WTC11 (cell line): ENCODE measurements at regions not wholly inside any gene's neighbourhood (a gene's known extent, or its start where the extent isn't known, plus 50 kb on each side); places are given as distances from the start of the nearest gene placed in this dataset.
A peak's percentile ranks its signal among the peaks of the same experiment; 100 is the strongest.

Experiments used
- ATAC-seq: fragments of 200-7000 bp; cut with Tn5 transposase; 2 replicates; pipeline ENCODE4 v1.10.0; 2021; ENCODE audit warnings: mild to moderate bottlenecking, moderate library complexity
- CTCF ChIA-PET: fragments of 300-600 bp; sonication (Branson Sonifier 250); formaldehyde crosslinking; loops from one replicate; lab custom pipeline; 2021; ENCODE audit warnings: antibody characterized with exemption; lab: Charles Lee
- POLR2A ChIA-PET: fragments of 350-600 bp; sonication (Branson Sonifier 250); formaldehyde crosslinking; loops from one replicate; lab custom pipeline; 2021; ENCODE audit warnings: antibody characterized with exemption; lab: Charles Lee
- DNase-seq: peaks from one replicate; pipeline ENCODE4 v3.0.0; 2021; ENCODE audit warnings: low spot score
- H3K27ac Mint-ChIP-seq: 2 replicates; pipeline ENCODE4 v1.8.0; 2021; ENCODE audit warnings: mixed read lengths
- H3K27me3 Mint-ChIP-seq: 2 replicates; pipeline ENCODE4 v1.8.0; 2021; ENCODE audit warnings: low read depth, mild to moderate bottlenecking, moderate library complexity, mixed read lengths
- H3K36me3 Mint-ChIP-seq: 2 replicates; pipeline ENCODE4 v1.8.0; 2021; ENCODE audit warnings: mixed read lengths
- H3K4me1 Mint-ChIP-seq: 2 replicates; pipeline ENCODE4 v1.8.0; 2022; ENCODE audit warnings: mixed read lengths
- H3K4me3 Mint-ChIP-seq: 2 replicates; pipeline ENCODE4 v1.8.0; 2021; ENCODE audit warnings: mild to moderate bottlenecking, moderate library complexity, mixed read lengths
- H3K9me3 Mint-ChIP-seq: 2 replicates; pipeline ENCODE4 v1.8.0; 2021; ENCODE audit warnings: mixed read lengths
- AFF4 ChIP-seq: sonication (generic); formaldehyde crosslinking; IDR thresholded peaks from 2 replicates; pipeline ENCODE4 v1.8.1; 2023; ENCODE audit warnings: mild to moderate bottlenecking, missing genetic modification reagents, borderline replicate concordance
- CBFB ChIP-seq: sonication (generic); formaldehyde crosslinking; IDR thresholded peaks from 2 replicates; pipeline ENCODE4 v1.8.1; 2022; ENCODE audit warnings: mild to moderate bottlenecking, low read depth, missing genetic modification reagents
- E2F1 ChIP-seq: sonication (generic); formaldehyde crosslinking; IDR thresholded peaks from 2 replicates; pipeline ENCODE4 v1.8.0; 2022; ENCODE audit warnings: mild to moderate bottlenecking, missing genetic modification reagents
- E2F4 ChIP-seq: sonication (generic); formaldehyde crosslinking; IDR thresholded peaks from 2 replicates; pipeline ENCODE4 v1.8.1; 2022; ENCODE audit warnings: low read depth, mild to moderate bottlenecking, moderate library complexity, missing genetic modification reagents, borderline replicate concordance
- ESRRA ChIP-seq: sonication (generic); formaldehyde crosslinking; IDR thresholded peaks from 2 replicates; pipeline ENCODE4 v1.8.1; 2022; ENCODE audit warnings: mild to moderate bottlenecking, missing genetic modification reagents, borderline replicate concordance
- ETV6 ChIP-seq: sonication (generic); formaldehyde crosslinking; IDR thresholded peaks from 2 replicates; pipeline ENCODE4 v1.8.1; 2022; ENCODE audit warnings: mild to moderate bottlenecking, missing genetic modification reagents
- FOXK1 ChIP-seq: sonication (generic); formaldehyde crosslinking; IDR thresholded peaks from 2 replicates; pipeline ENCODE4 v1.8.0; 2022; ENCODE audit warnings: mild to moderate bottlenecking, moderate library complexity, missing genetic modification reagents
- HMGA2 ChIP-seq: fragments of 250-450 bp; sonication (Bioruptor Pico); IDR thresholded peaks from 2 replicates; pipeline ENCODE4 v1.4.0; 2021; ENCODE audit warnings: mild to moderate bottlenecking, moderate library complexity
- JUN ChIP-seq: sonication (generic); formaldehyde crosslinking; IDR thresholded peaks from 2 replicates; pipeline ENCODE4 v1.8.0; 2023; ENCODE audit warnings: mild to moderate bottlenecking, missing genetic modification reagents
- NFYB ChIP-seq: sonication (generic); formaldehyde crosslinking; conservative IDR thresholded peaks from 2 replicates; pipeline ENCODE4 v1.8.0; 2022; ENCODE audit warnings: low read depth, missing genetic modification reagents
- NR3C1 ChIP-seq: sonication (generic); formaldehyde crosslinking; conservative IDR thresholded peaks from 2 replicates; pipeline ENCODE4 v1.8.1; 2023; ENCODE audit warnings: low read depth, mild to moderate bottlenecking, missing genetic modification reagents
- SMAD3 ChIP-seq: sonication (generic); formaldehyde crosslinking; IDR thresholded peaks from 2 replicates; pipeline ENCODE4 v1.8.0; 2022; ENCODE audit warnings: missing genetic modification reagents, mild to moderate bottlenecking, borderline replicate concordance
- TEAD4 ChIP-seq: sonication (generic); formaldehyde crosslinking; IDR thresholded peaks from 2 replicates; pipeline ENCODE4 v1.8.0; 2022; ENCODE audit warnings: mild to moderate bottlenecking, missing genetic modification reagents
- ZNF425 ChIP-seq: fragments of 250-450 bp; sonication (Bioruptor Pico); conservative IDR thresholded peaks from 2 replicates; pipeline ENCODE4 v1.9.0; 2021; ENCODE audit warnings: mild to moderate bottlenecking
- TF ChIP-seq, protein P1 (sequence below): sonication (generic); formaldehyde crosslinking; IDR thresholded peaks from 2 replicates; pipeline ENCODE4 v1.8.1; 2022; ENCODE audit warnings: mild to moderate bottlenecking, moderate library complexity, missing genetic modification reagents
- TF ChIP-seq, protein P2 (sequence below): fragments of 250-450 bp; sonication (Bioruptor Pico); IDR thresholded peaks from 2 replicates; pipeline ENCODE4 v1.8.0; 2021; ENCODE audit warnings: mild to moderate bottlenecking
- TF ChIP-seq, protein P3 (sequence below): fragments of 250-450 bp; sonication (Bioruptor Pico); IDR thresholded peaks from 2 replicates; pipeline ENCODE4 v1.9.0; 2021; ENCODE audit warnings: moderate library complexity, mild to moderate bottlenecking, inconsistent platforms, borderline replicate concordance
- TF ChIP-seq, protein P4 (sequence below): sonication (generic); formaldehyde crosslinking; IDR thresholded peaks from 2 replicates; pipeline ENCODE4 v1.8.1; 2023; ENCODE audit warnings: mild to moderate bottlenecking, missing genetic modification reagents, moderate library complexity
- TF ChIP-seq, protein P5 (sequence below): fragments of 250-450 bp; sonication (Bioruptor Pico); IDR thresholded peaks from 2 replicates; pipeline ENCODE4 v2.1.2; 2022; ENCODE audit warnings: mild to moderate bottlenecking, moderate library complexity

DNA sequence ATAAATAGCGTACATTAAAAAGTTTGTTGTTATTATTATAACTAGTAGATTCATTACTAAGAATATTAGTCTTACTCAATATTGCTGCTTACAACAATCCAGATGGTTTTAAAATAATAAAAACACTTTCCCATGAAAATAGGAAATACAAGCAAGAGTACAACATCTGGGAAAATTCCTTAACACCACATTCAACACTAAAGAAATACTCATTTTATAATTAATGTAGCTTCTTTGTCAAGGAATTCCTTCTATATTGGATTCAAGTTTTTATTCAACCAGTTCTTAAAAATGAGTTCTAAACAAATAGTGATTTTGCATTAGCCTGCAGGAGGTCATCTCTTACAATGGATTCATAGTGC lies 650.3 kb upstream of the SLC35B3 start (continued):
- TF ChIP-seq AFF4 (CRISPR knock-in tag) (no peak), ETV6 (no peak), FOXK1 (CRISPR knock-in tag) (no peak)

GRCh38 chr6:9085054-9085708 lies 649.8 kb upstream of the SLC35B3 start:
- ChIA-PET CTCF (no interaction called here), POLR2A (no interaction called here)
- H3K9me3 Mint-ChIP-seq, result no peaks in the 10 kb centered on the region
- no peaks in the 10 kb centered on the region for H3K27me3 Mint-ChIP-seq
- no peaks in the 10 kb centered on the region for H3K36me3 Mint-ChIP-seq
- DNase-seq, result no peak
- H3K4me3 Mint-ChIP-seq, result no peak overlapping the region
- TF ChIP-seq, protein P1, sequence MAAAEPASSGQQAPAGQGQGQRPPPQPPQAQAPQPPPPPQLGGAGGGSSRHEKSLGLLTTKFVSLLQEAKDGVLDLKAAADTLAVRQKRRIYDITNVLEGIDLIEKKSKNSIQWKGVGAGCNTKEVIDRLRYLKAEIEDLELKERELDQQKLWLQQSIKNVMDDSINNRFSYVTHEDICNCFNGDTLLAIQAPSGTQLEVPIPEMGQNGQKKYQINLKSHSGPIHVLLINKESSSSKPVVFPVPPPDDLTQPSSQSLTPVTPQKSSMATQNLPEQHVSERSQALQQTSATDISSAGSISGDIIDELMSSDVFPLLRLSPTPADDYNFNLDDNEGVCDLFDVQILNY (CRISPR knock-in tag), result no peak
- TF ChIP-seq NFYB (no peak), ZNF425 (CRISPR knock-in tag) (no peak), NR3C1 (CRISPR knock-in tag) (no peak), E2F4 (CRISPR knock-in tag) (no peak), TEAD4 (CRISPR knock-in tag) (no peak), ESRRA (no peak), JUN (CRISPR knock-in tag) (no peak), SMAD3 (CRISPR knock-in tag) (no peak), E2F1 (CRISPR knock-in tag) (no peak), CBFB (CRISPR knock-in tag) (no peak), HMGA2 (no peak)
- TF ChIP-seq, protein P2, sequence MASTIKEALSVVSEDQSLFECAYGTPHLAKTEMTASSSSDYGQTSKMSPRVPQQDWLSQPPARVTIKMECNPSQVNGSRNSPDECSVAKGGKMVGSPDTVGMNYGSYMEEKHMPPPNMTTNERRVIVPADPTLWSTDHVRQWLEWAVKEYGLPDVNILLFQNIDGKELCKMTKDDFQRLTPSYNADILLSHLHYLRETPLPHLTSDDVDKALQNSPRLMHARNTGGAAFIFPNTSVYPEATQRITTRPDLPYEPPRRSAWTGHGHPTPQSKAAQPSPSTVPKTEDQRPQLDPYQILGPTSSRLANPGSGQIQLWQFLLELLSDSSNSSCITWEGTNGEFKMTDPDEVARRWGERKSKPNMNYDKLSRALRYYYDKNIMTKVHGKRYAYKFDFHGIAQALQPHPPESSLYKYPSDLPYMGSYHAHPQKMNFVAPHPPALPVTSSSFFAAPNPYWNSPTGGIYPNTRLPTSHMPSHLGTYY (CRISPR knock-in tag), result no peak
- TF ChIP-seq, protein P3, sequence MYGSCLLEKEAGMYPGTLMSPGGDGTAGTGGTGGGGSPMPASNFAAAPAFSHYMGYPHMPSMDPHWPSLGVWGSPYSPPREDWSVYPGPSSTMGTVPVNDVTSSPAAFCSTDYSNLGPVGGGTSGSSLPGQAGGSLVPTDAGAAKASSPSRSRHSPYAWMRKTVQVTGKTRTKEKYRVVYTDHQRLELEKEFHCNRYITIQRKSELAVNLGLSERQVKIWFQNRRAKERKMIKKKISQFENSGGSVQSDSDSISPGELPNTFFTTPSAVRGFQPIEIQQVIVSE, result no peak
- TF ChIP-seq, protein P4, sequence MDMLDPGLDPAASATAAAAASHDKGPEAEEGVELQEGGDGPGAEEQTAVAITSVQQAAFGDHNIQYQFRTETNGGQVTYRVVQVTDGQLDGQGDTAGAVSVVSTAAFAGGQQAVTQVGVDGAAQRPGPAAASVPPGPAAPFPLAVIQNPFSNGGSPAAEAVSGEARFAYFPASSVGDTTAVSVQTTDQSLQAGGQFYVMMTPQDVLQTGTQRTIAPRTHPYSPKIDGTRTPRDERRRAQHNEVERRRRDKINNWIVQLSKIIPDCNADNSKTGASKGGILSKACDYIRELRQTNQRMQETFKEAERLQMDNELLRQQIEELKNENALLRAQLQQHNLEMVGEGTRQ, result no peak
- TF ChIP-seq, protein P5, sequence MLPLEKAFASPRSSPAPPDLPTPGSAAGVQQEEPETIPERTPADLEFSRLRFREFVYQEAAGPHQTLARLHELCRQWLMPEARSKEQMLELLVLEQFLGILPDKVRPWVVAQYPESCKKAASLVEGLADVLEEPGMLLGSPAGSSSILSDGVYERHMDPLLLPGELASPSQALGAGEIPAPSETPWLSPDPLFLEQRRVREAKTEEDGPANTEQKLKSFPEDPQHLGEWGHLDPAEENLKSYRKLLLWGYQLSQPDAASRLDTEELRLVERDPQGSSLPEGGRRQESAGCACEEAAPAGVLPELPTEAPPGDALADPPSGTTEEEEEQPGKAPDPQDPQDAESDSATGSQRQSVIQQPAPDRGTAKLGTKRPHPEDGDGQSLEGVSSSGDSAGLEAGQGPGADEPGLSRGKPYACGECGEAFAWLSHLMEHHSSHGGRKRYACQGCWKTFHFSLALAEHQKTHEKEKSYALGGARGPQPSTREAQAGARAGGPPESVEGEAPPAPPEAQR, result no peak
- no peak overlapping the region for H3K27ac Mint-ChIP-seq
- peak; percentile 57; the same call in 1 of the 2 replicates for ATAC-seq
- peaks cover 17% of the 10 kb centered on the region for H3K4me1 Mint-ChIP-seq
